MM.1S (cell line): ENCODE measurements at regions not wholly inside any gene's neighbourhood (a gene's known extent, or its start where the extent isn't known, plus 50 kb on each side); places are given as distances from the start of the nearest gene placed in this dataset.

Source experiments
- DNase-seq: peaks from one replicate; pipeline ENCODE4 v3.0.0-alpha.2; 2015
- H2AFZ ChIP-seq: fragments of 300-600 bp; sonication (generic); 2 replicates; pipeline ENCODE4 v1.6.0; 2016; ENCODE audit warnings: antibody characterized with exemption, low read length
- H3F3A ChIP-seq: fragments of 300-600 bp; sonication (generic); 2 replicates; pipeline ENCODE4 v1.6.1; 2016; ENCODE audit warnings: mild to moderate bottlenecking, antibody characterized with exemption, low read length, moderate library complexity, mixed read lengths; ENCODE audit not compliant: insufficient read depth
- H3K27ac ChIP-seq: fragments of 300-600 bp; sonication (generic); 2 replicates; pipeline ENCODE4 v1.5.1; 2016; ENCODE audit warnings: mild to moderate bottlenecking, low read length
- H3K27me3 ChIP-seq: fragments of 300-600 bp; sonication (generic); replicated peaks from 2 replicates; pipeline ENCODE4 v1.6.0; 2016; ENCODE audit warnings: low read length; ENCODE audit not compliant: insufficient read depth
- H3K36me3 ChIP-seq: fragments of 300-600 bp; sonication (generic); replicated peaks from 2 replicates; pipeline ENCODE4 v1.6.1; 2016; ENCODE audit warnings: mild to moderate bottlenecking, low read length, mixed read lengths; ENCODE audit not compliant: insufficient read depth
- H3K4me1 ChIP-seq: fragments of 300-600 bp; sonication (generic); 2 replicates; pipeline ENCODE4 v1.6.1; 2016; ENCODE audit warnings: low read length, mixed read lengths
- H3K4me2 ChIP-seq: fragments of 300-600 bp; sonication (generic); 2 replicates; pipeline ENCODE4 v1.6.0; 2016; ENCODE audit warnings: low read depth, low read length
- H3K4me3 ChIP-seq: fragments of 300-600 bp; sonication (generic); 2 replicates; pipeline ENCODE4 v1.5.1; 2016; ENCODE audit warnings: low read length, mixed read lengths
- H3K79me2 ChIP-seq: fragments of 300-600 bp; sonication (generic); 2 replicates; pipeline ENCODE4 v1.6.1; 2016; ENCODE audit warnings: mixed run types, low read length, mixed read lengths
- H3K9ac ChIP-seq: fragments of 300-600 bp; sonication (generic); 2 replicates; pipeline ENCODE4 v1.6.1; 2016; ENCODE audit warnings: low read length, mixed read lengths
- H3K9me2 ChIP-seq: fragments of 300-600 bp; sonication (generic); replicated peaks from 2 replicates; pipeline ENCODE4 v1.6.1; 2016; ENCODE audit warnings: mild to moderate bottlenecking, low read length, mixed read lengths; ENCODE audit not compliant: insufficient read depth
- H3K9me3 ChIP-seq: fragments of 300-600 bp; sonication (generic); replicated peaks from 2 replicates; pipeline ENCODE4 v1.6.1; 2016; ENCODE audit warnings: mild to moderate bottlenecking, low read length, mixed read lengths; ENCODE audit not compliant: insufficient read depth
- H4K20me1 ChIP-seq: fragments of 300-600 bp; sonication (generic); 2 replicates; pipeline ENCODE4 v1.6.1; 2016; ENCODE audit warnings: mild to moderate bottlenecking, low read length, moderate library complexity, mixed read lengths; ENCODE audit not compliant: insufficient read depth
- CTCF ChIP-seq: fragments of 300-600 bp; sonication (generic); IDR thresholded peaks from 2 replicates; pipeline ENCODE4 v1.5.1; 2016; ENCODE audit warnings: antibody characterized with exemption, low read length, mixed read lengths
- EZH2 ChIP-seq: fragments of 300-600 bp; sonication (generic); optimal IDR thresholded peaks from 2 replicates; pipeline ENCODE3; 2017; ENCODE audit warnings: low read depth, mild to moderate bottlenecking, antibody characterized with exemption, low read length, mixed read lengths
- EZH2phosphoT487 ChIP-seq: fragments of 300-600 bp; sonication (generic); IDR thresholded peaks from 2 replicates; pipeline ENCODE4 v1.6.1; 2018; ENCODE audit warnings: antibody characterized with exemption, low read length

GRCh38 chr6:2488578-2488977, 243.2 kb upstream of the GMDS start:
- Histone ChIP-seq H2AFZ (no peak overlapping the region), H3K9me2 (no peaks in the 10 kb centered on the region), H3K4me2 (no peak overlapping the region), H3K9ac (no peak overlapping the region), H3K27me3 (no peaks in the 10 kb centered on the region), H3K79me2 (no peaks in the 10 kb centered on the region), H4K20me1 (no peaks in the 10 kb centered on the region), H3F3A (no peaks in the 10 kb centered on the region), H3K36me3 (no peaks in the 10 kb centered on the region), H3K4me1 (no peaks in the 10 kb centered on the region), H3K9me3 (no peaks in the 10 kb centered on the region), H3K4me3 (no peak overlapping the region), H3K27ac (no peak overlapping the region)
- TF ChIP-seq EZH2phosphoT487 (no peak), CTCF (no peak), EZH2 (no peak)
- no peak for DNase-seq

GRCh38 chr6:2485116-2485515, 239.7 kb upstream of the GMDS start:
- Histone ChIP-seq H3K9me3 (no peaks in the 10 kb centered on the region), H3K4me2 (no peak overlapping the region), H3K4me3 (no peak overlapping the region), H4K20me1 (no peaks in the 10 kb centered on the region), H3K27me3 (no peaks in the 10 kb centered on the region), H3K79me2 (no peaks in the 10 kb centered on the region), H3K4me1 (no peaks in the 10 kb centered on the region), H3K9ac (no peak overlapping the region), H2AFZ (no peak overlapping the region), H3K27ac (no peak overlapping the region), H3K36me3 (no peaks in the 10 kb centered on the region), H3F3A (no peaks in the 10 kb centered on the region), H3K9me2 (no peaks in the 10 kb centered on the region)
- no peak for DNase-seq
- no peak for TF ChIP-seq EZH2phosphoT487
- no peak for TF ChIP-seq CTCF
- no peak for TF ChIP-seq EZH2

GRCh38 chr6:2482773-2483172, 237.4 kb upstream of the GMDS start:
- H3K9me3 ChIP-seq, result no peaks in the 10 kb centered on the region
- H3K4me3 ChIP-seq, result no peak overlapping the region
- no peak for DNase-seq
- H3K9me2 ChIP-seq, result no peaks in the 10 kb centered on the region
- H3K9ac ChIP-seq, result no peak overlapping the region
- H3K79me2 ChIP-seq, result no peaks in the 10 kb centered on the region
- no peaks in the 10 kb centered on the region for H3K4me1 ChIP-seq
- no peaks in the 10 kb centered on the region for H3K27me3 ChIP-seq
- TF ChIP-seq CTCF (no peak), EZH2 (no peak), EZH2phosphoT487 (no peak)
- no peak overlapping the region for H2AFZ ChIP-seq
- H3K27ac ChIP-seq, result no peak overlapping the region
- no peak overlapping the region for H3K4me2 ChIP-seq
- no peaks in the 10 kb centered on the region for H3F3A ChIP-seq
- H4K20me1 ChIP-seq, result no peaks in the 10 kb centered on the region
- no peaks in the 10 kb centered on the region for H3K36me3 ChIP-seq
